Hepatocyte (in vitro differentiated cells): ENCODE measurements at regions not wholly inside any gene's neighbourhood (a gene's known extent, or its start where the extent isn't known, plus 50 kb on each side); places are given as distances from the start of the nearest gene placed in this dataset.

ENCODE experiments used
- DNase-seq: peaks from one replicate; pipeline ENCODE4 v3.0.0-alpha.2; 2016; ENCODE audit warnings: low spot score
- H2AFZ ChIP-seq: fragments of 200-600 bp; sonication (generic); 2 replicates; pipeline ENCODE4 v1.6.0; 2016; ENCODE audit warnings: antibody characterized with exemption, mild to moderate bottlenecking
- H3K27ac ChIP-seq: fragments of 200-600 bp; sonication (generic); 2 replicates; pipeline ENCODE4 v1.5.1; 2016; ENCODE audit warnings: mild to moderate bottlenecking
- H3K27me3 ChIP-seq: fragments of 200-600 bp; sonication (generic); 2 replicates; pipeline ENCODE4 v1.6.1; 2016
- H3K36me3 ChIP-seq: fragments of 200-600 bp; sonication (generic); replicated peaks from 2 replicates; pipeline ENCODE4 v1.5.1; 2016; ENCODE audit warnings: low read depth; ENCODE audit not compliant: insufficient read depth
- H3K4me1 ChIP-seq: fragments of 200-600 bp; sonication (generic); 2 replicates; pipeline ENCODE4 v1.5.1; 2016; ENCODE audit warnings: mild to moderate bottlenecking, moderate library complexity; ENCODE audit not compliant: insufficient read depth
- H3K4me2 ChIP-seq: fragments of 200-600 bp; sonication (generic); 2 replicates; pipeline ENCODE4 v1.6.0; 2016
- H3K4me3 ChIP-seq: fragments of 200-600 bp; sonication (generic); 2 replicates; pipeline ENCODE4 v1.5.1; 2016; ENCODE audit warnings: mild to moderate bottlenecking
- H3K79me2 ChIP-seq: fragments of 200-600 bp; sonication (generic); 2 replicates; pipeline ENCODE4 v1.6.0; 2017; ENCODE audit warnings: mild to moderate bottlenecking
- H3K9me2 ChIP-seq: fragments of 200-600 bp; sonication (generic); replicated peaks from 2 replicates; pipeline ENCODE4 v1.6.0; 2017; ENCODE audit warnings: mild to moderate bottlenecking; ENCODE audit not compliant: insufficient read depth
- H3K9me3 ChIP-seq: fragments of 200-600 bp; sonication (generic); 2 replicates; pipeline ENCODE4 v1.5.1; 2016; ENCODE audit warnings: low read depth, mild to moderate bottlenecking
- H4K20me1 ChIP-seq: fragments of 200-600 bp; sonication (generic); 2 replicates; pipeline ENCODE4 v1.6.0; 2016; ENCODE audit warnings: mild to moderate bottlenecking; ENCODE audit not compliant: insufficient read depth, poor library complexity, severe bottlenecking
- EZH2 ChIP-seq: fragments of 200-600 bp; sonication (generic); IDR thresholded peaks from 2 replicates; pipeline ENCODE4 v1.6.1; 2016; ENCODE audit warnings: antibody characterized with exemption, mild to moderate bottlenecking, borderline replicate concordance
- EZH2phosphoT487 ChIP-seq: fragments of 200-600 bp; sonication (generic); IDR thresholded peaks from one replicate; pipeline ENCODE4 v1.6.1; 2018; ENCODE audit warnings: antibody characterized with exemption, mild to moderate bottlenecking, low read depth, moderate library complexity; ENCODE audit not compliant: unreplicated experiment, severe bottlenecking
- WGBS: methylation state at CpG from one replicate; pipeline ENCODE4 v1.1.6; 2016; ENCODE audit warnings: low lambda C conversion rate; ENCODE audit errors: missing lambda C conversion rate; 5-methylcytosine and 5-hydroxymethylcytosine counted together
- TF ChIP-seq, protein P1 (sequence below): fragments of 200-600 bp; sonication (generic); IDR thresholded peaks from 2 replicates; pipeline ENCODE4 v1.5.1; 2016; ENCODE audit warnings: antibody characterized with exemption, mild to moderate bottlenecking; ENCODE audit not compliant: poor library complexity

DNA sequence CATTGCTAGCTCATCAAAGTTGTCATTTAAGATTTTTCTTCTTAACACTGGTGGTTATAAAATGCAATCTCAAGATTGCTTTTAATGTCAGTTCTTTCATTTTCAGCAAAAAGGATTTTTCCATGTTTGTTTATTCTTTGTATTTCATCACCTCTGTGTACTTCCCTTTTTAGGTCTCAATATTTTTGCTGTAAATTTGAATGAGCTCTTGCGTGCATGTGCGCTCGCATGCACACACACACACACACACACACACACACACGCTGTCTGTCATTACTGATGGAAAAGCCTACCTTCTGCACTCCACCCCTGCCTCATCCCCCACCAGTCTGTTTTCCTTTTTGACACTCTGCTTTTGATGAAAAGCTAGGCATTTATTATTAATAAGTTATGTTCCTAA, 85.3 kb upstream of the FYN start:
- Histone ChIP-seq H3K4me2 (no peak overlapping the region), H3K4me1 (no peaks in the 10 kb centered on the region), H3K9me3 (no peaks in the 10 kb centered on the region), H4K20me1 (no peaks in the 10 kb centered on the region), H3K79me2 (no peaks in the 10 kb centered on the region), H3K9me2 (no peaks in the 10 kb centered on the region), H3K36me3 (no peaks in the 10 kb centered on the region), H3K27me3 (no peaks in the 10 kb centered on the region), H2AFZ (no peak overlapping the region), H3K4me3 (no peak overlapping the region), H3K27ac (no peak overlapping the region)
- 95% methylated on average over 4 of the region's 4 CpGs for WGBS
- no peak for DNase-seq
- TF ChIP-seq EZH2 (no peak), EZH2phosphoT487 (no peak)
- TF ChIP-seq, protein P1, sequence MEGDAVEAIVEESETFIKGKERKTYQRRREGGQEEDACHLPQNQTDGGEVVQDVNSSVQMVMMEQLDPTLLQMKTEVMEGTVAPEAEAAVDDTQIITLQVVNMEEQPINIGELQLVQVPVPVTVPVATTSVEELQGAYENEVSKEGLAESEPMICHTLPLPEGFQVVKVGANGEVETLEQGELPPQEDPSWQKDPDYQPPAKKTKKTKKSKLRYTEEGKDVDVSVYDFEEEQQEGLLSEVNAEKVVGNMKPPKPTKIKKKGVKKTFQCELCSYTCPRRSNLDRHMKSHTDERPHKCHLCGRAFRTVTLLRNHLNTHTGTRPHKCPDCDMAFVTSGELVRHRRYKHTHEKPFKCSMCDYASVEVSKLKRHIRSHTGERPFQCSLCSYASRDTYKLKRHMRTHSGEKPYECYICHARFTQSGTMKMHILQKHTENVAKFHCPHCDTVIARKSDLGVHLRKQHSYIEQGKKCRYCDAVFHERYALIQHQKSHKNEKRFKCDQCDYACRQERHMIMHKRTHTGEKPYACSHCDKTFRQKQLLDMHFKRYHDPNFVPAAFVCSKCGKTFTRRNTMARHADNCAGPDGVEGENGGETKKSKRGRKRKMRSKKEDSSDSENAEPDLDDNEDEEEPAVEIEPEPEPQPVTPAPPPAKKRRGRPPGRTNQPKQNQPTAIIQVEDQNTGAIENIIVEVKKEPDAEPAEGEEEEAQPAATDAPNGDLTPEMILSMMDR, result no peak

DNA sequence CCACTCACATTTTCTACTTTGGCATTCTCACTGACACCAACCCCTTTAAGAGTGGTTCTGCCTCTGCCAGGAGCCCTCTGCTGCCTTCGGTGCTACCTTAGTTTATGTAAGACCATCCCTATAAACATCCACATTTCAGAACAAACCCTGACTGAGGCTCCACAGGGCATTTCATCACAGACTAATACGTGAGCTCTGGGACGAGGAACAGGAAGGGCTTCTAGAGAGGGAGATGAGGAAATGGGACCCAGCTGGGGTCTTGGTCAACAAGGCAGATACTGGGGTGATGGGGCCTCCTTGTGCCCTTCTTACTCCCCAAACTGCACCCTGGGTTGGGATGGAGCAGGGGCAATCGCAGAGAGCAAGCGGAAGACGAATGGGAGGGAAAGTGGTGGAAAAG, 86.5 kb upstream of the FYN start:
- no peak overlapping the region for H2AFZ ChIP-seq
- TF ChIP-seq, protein P1, result no peak
- TF ChIP-seq EZH2 (no peak), EZH2phosphoT487 (no peak)
- DNase-seq, result no peak

DNA sequence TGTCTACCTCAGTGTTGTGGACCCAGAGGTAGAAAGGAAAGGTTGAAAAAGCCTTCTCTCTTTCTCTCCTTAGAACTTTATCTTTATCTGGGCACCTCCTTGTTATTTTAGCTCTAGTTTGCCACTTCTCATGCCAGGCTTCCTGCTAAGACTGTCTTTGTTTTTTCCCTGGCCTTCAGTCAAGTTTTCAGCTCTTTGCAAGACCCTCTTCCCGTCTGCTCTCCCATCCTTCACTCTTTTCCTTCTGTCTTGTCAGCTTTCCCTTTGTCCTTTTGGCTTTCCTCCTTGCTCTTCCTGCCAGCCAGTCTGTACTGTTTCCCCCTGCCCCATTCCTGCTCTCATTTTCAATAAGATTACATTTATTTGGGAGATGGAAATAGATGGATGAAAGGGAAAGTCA, 86.8 kb upstream of the CCN6 start:
- Histone ChIP-seq H3K4me2 (no peak overlapping the region), H3K27me3 (no peaks in the 10 kb centered on the region), H3K9me3 (no peaks in the 10 kb centered on the region), H4K20me1 (no peaks in the 10 kb centered on the region), H3K4me1 (no peaks in the 10 kb centered on the region), H2AFZ (no peak overlapping the region), H3K4me3 (no peak overlapping the region), H3K79me2 (no peaks in the 10 kb centered on the region), H3K27ac (no peak overlapping the region), H3K9me2 (no peaks in the 10 kb centered on the region), H3K36me3 (no peaks in the 10 kb centered on the region)
- 74% methylated on average over 1 of the region's 1 CpG for WGBS
- no peak for DNase-seq
- TF ChIP-seq EZH2phosphoT487, result no peak
- TF ChIP-seq, protein P1, result no peak
- TF ChIP-seq EZH2, result no peak

More for the DNA sequence above, 86.5 kb upstream of the FYN start:
- no peaks in the 10 kb centered on the region for H4K20me1 ChIP-seq
- no peaks in the 10 kb centered on the region for H3K79me2 ChIP-seq
- no peaks in the 10 kb centered on the region for H3K9me3 ChIP-seq
- H3K27me3 ChIP-seq, result no peaks in the 10 kb centered on the region
- 88% methylated on average over 6 of the region's 6 CpGs for WGBS
- no peak overlapping the region for H3K4me3 ChIP-seq
- no peaks in the 10 kb centered on the region for H3K36me3 ChIP-seq
- no peaks in the 10 kb centered on the region for H3K4me1 ChIP-seq
- H3K4me2 ChIP-seq, result no peak overlapping the region
- no peak overlapping the region for H3K27ac ChIP-seq
- H3K9me2 ChIP-seq, result no peaks in the 10 kb centered on the region

DNA sequence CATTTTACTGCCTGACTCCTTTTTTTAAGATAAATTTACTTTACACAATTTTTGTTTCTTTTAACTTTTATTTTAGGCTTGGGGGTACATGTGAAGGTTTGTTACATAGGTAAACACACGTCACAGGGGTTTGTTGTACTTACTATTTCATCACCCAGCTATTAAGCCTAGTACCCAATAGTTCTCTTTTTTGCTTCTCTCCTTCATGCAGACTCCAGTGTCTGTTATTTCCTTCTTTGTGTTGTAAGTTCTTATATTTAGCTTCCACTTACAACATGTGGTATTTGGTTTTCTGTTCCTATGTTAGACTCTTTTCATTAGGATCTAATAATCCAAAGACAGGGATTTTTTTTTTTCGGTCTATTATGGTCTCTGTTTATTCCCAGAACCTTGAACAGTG, 83.5 kb upstream of the CCN6 start:
- 87% methylated on average over 2 of the region's 2 CpGs for WGBS
- DNase-seq, result no peak
- TF ChIP-seq EZH2phosphoT487 (no peak), EZH2 (no peak)
- TF ChIP-seq, protein P1, result no peak

More for the DNA sequence above, 83.5 kb upstream of the CCN6 start:
- Histone ChIP-seq H3K27ac (no peak overlapping the region), H3K9me2 (no peaks in the 10 kb centered on the region), H3K79me2 (no peaks in the 10 kb centered on the region), H4K20me1 (no peaks in the 10 kb centered on the region), H3K4me2 (no peak overlapping the region), H3K4me1 (peaks cover 15% of the 10 kb centered on the region), H3K27me3 (no peaks in the 10 kb centered on the region), H3K9me3 (no peaks in the 10 kb centered on the region), H3K36me3 (no peaks in the 10 kb centered on the region), H3K4me3 (no peak overlapping the region), H2AFZ (no peak overlapping the region)
